ENCODE measurements at regions not wholly inside any gene's neighbourhood (a gene's known extent, or its start where the extent isn't known, plus 50 kb on each side); places are given as distances from the start of the nearest gene placed in this dataset.

DNA sequence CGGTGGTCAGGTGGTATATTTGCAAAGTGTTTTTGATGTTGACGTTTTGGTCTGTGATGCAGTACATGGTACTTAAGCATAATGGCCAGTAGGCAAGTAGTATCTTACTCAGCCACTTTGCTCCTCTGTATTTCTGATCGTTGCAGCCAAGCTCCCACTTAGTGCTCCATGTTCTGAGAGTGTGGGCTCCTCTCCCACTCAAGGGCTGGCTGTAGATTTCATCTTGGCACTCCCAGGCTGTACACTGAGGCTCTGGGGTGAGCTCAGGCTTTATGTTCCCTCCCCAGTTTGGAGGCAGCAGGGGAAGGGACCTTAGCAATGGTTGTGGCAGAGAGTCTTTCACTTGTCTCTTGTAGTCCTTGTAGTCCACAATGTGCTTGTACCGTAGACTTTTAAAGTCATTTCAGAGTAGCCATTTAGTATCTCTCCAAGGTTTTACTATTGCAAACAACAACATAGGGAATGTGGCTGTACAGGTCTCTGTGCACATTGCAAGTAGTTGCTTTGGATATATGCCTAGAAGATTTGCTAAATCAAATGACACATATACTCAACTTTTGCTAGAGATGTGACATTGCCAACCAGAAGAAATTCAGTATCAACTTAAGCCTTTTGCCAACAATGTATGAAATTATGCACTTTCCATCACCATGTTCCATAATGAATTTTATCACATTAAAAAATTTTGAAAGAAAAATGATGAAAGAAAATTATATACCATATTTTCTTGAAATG, 304.3 kb upstream of the CTNND2 start:
- H3K4me1 ChIP-seq (ENCODE audit: control insufficient read depth, insufficient read depth, low read length, unreplicated experiment), result no peaks in the 10 kb centered on the region
- H3K4me3 ChIP-seq (ENCODE audit: low read depth, low read length), result no peak overlapping the region
- H3K36me3 ChIP-seq (ENCODE audit: insufficient read depth, low read length), result no peaks in the 10 kb centered on the region
- H3K27me3 ChIP-seq (ENCODE audit: insufficient read depth, low read length), result no peaks in the 10 kb centered on the region
- H2AFZ ChIP-seq (ENCODE audit: low read length, unreplicated experiment), result no peak overlapping the region
- no peaks in the 10 kb centered on the region for H3K79me2 ChIP-seq (ENCODE audit: control insufficient read depth, insufficient read depth, low read length, unreplicated experiment)
- H3K27ac ChIP-seq (ENCODE audit: low read depth, low read length), result no peak overlapping the region

DNA sequence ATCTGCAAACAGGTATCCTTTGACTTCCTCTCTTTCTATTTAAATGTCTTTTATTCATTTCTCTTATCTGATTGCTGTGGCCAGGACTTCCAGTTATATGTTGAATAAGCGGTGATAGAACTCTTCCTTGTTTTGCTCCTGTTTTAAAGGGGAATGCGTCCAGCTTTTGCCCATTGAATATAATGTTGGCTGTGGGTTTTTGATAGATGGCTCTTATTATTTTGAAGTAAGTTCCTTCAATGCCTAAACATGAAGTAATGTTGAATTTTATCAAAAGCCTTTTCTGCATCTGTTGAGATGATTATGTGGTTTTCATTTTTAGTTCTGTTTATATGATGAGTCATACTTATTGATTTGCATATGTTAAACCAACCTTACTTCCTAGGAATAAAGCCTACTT, 300.5 kb upstream of the CTNND2 start:
- no peak overlapping the region for H3K4me3 ChIP-seq (ENCODE audit: low read depth, low read length)
- no peak overlapping the region for H3K27ac ChIP-seq (ENCODE audit: low read depth, low read length)
- no peaks in the 10 kb centered on the region for H3K4me1 ChIP-seq (ENCODE audit: control insufficient read depth, insufficient read depth, low read length, unreplicated experiment)
- no peaks in the 10 kb centered on the region for H3K79me2 ChIP-seq (ENCODE audit: control insufficient read depth, insufficient read depth, low read length, unreplicated experiment)
- no peak overlapping the region for H2AFZ ChIP-seq (ENCODE audit: low read length, unreplicated experiment)
- H3K36me3 ChIP-seq (ENCODE audit: insufficient read depth, low read length), result no peaks in the 10 kb centered on the region
- H3K27me3 ChIP-seq (ENCODE audit: insufficient read depth, low read length), result no peaks in the 10 kb centered on the region

DNA sequence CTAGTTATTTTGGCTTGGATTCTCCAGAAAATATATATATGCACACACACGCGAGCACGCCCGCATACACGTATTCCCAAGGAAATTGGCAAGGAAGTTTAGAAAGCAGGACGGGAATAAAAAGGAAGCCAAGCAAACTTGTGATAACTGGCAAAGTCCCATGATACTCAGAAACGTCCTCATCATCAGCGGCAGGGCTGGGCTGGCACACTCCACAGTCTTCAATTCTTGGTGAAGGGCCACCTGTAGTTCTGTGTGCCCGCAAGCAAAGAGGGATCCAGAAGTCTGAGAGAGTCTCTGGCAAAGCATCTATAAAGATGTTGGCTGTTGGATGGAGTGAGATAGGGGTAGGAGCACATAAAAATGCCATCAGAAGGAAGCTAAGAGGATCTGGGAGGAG, 289.3 kb upstream of the CTNND2 start:
- no peaks in the 10 kb centered on the region for H3K36me3 ChIP-seq (ENCODE audit: insufficient read depth, low read length)
- H3K4me3 ChIP-seq (ENCODE audit: low read depth, low read length), result no peak overlapping the region
- no peaks in the 10 kb centered on the region for H3K79me2 ChIP-seq (ENCODE audit: control insufficient read depth, insufficient read depth, low read length, unreplicated experiment)
- H3K27ac ChIP-seq (ENCODE audit: low read depth, low read length), result no peak overlapping the region
- H3K4me1 ChIP-seq (ENCODE audit: control insufficient read depth, insufficient read depth, low read length, unreplicated experiment), result no peaks in the 10 kb centered on the region
- no peak overlapping the region for H2AFZ ChIP-seq (ENCODE audit: low read length, unreplicated experiment)
- no peaks in the 10 kb centered on the region for H3K27me3 ChIP-seq (ENCODE audit: insufficient read depth, low read length)

DNA sequence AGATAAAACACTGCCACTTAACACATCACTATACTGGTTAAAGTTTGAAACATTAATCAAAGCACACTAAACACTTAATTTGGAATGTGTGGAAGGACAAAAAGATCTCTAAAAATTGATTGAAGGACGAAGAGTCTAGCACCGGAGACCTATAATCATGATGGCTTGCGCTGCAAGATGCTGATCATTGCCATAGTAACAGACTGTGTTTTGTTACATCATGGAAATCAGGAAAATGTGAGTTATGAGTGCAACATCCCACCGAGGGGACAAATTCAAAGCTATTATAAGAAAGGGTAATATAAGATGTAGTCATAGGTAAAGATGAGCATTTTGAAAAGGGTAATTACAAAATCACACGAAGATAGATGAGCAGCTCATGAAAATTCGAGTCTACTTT, 278.8 kb upstream of the CTNND2 start:
- no peaks in the 10 kb centered on the region for H3K36me3 ChIP-seq (ENCODE audit: insufficient read depth, low read length)
- no peaks in the 10 kb centered on the region for H3K4me1 ChIP-seq (ENCODE audit: control insufficient read depth, insufficient read depth, low read length, unreplicated experiment)
- H3K27me3 ChIP-seq (ENCODE audit: insufficient read depth, low read length), result no peaks in the 10 kb centered on the region
- H3K4me3 ChIP-seq (ENCODE audit: low read depth, low read length), result no peak overlapping the region
- no peaks in the 10 kb centered on the region for H3K79me2 ChIP-seq (ENCODE audit: control insufficient read depth, insufficient read depth, low read length, unreplicated experiment)
- H3K27ac ChIP-seq (ENCODE audit: low read depth, low read length), result no peak overlapping the region
- no peak overlapping the region for H2AFZ ChIP-seq (ENCODE audit: low read length, unreplicated experiment)

DNA sequence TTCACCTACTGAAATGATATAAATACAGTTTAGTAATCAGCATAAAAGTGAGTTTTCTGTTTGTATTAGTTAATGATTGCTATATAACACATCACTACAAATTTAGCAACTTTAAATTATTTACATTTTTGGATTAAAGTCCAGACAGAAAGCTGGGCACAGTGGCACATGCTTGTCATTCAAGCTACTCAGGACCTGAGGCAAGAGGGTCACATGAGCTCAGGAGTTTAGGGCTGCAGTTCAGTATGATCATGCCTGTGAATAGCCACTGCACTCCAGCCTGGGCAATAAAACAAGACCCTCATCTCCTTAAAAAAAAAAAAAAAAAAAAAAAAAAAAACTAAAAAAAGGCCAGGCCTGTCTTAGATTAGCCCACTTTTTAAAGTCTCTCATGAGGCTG, 273.6 kb upstream of the CTNND2 start:
- H3K4me3 ChIP-seq (ENCODE audit: low read depth, low read length), result no peak overlapping the region
- H3K79me2 ChIP-seq (ENCODE audit: control insufficient read depth, insufficient read depth, low read length, unreplicated experiment), result no peaks in the 10 kb centered on the region
- no peaks in the 10 kb centered on the region for H3K27me3 ChIP-seq (ENCODE audit: insufficient read depth, low read length)
- no peaks in the 10 kb centered on the region for H3K36me3 ChIP-seq (ENCODE audit: insufficient read depth, low read length)
- no peaks in the 10 kb centered on the region for H3K4me1 ChIP-seq (ENCODE audit: control insufficient read depth, insufficient read depth, low read length, unreplicated experiment)
- no peak overlapping the region for H2AFZ ChIP-seq (ENCODE audit: low read length, unreplicated experiment)
- no peak overlapping the region for H3K27ac ChIP-seq (ENCODE audit: low read depth, low read length)

DNA sequence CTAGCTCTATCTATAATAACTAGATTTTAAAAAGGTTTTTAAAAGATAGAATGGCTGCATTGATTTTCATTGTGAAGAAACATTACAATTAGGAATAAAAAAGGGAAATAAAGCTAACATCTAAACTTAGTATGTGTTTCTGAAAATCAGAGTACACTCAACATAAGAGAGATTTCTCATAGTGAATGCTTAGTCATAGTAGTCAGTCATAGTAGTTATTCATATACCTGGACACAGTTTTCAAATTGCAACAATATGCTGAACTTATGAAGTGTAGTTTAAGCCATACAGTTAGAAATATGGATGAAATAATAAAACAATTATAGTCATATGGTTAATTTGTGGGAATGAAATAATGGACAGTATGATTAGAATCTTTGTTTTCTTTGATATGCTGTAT, 273.0 kb upstream of the CTNND2 start:
- Histone ChIP-seq H3K4me3 (ENCODE audit: low read depth, low read length) (no peak overlapping the region), H3K27me3 (ENCODE audit: insufficient read depth, low read length) (no peaks in the 10 kb centered on the region), H2AFZ (ENCODE audit: low read length, unreplicated experiment) (no peak overlapping the region), H3K36me3 (ENCODE audit: insufficient read depth, low read length) (no peaks in the 10 kb centered on the region), H3K79me2 (ENCODE audit: control insufficient read depth, insufficient read depth, low read length, unreplicated experiment) (no peaks in the 10 kb centered on the region), H3K4me1 (ENCODE audit: control insufficient read depth, insufficient read depth, low read length, unreplicated experiment) (no peaks in the 10 kb centered on the region), H3K27ac (ENCODE audit: low read depth, low read length) (no peak overlapping the region)

DNA sequence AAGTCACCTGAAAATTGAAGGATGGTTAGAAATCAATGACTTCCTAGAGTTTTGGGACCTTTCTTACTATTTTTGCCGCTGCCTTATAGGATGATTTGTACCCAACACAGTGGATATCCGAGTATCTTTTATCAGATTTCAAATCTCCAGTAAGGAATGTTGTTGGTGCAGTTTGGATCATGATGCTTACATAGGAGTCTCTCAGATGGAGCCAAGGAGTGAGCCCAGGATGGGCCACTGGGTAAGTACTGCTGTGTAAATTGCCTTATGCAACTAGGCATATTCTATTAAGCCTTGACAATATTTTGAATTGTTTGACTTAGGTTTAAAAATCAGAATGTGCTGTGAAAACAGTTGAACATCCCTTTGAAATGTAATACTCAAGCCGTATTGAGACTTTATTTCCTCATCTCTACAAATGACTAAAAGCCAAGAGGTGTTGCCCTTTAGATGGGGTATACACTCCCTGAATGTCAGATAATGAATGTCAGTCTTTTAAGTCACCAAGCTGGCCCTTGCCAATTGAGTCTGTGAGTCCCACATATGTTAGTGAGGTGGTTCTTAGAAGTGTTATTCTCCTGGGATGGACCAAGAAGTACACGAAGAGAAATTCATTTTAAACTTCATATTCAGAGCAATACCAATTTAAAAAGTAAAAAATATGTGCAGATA, 271.8 kb upstream of the CTNND2 start:
- H3K27me3 ChIP-seq (ENCODE audit: insufficient read depth, low read length), result no peaks in the 10 kb centered on the region
- H3K4me3 ChIP-seq (ENCODE audit: low read depth, low read length), result no peak overlapping the region
- no peak overlapping the region for H2AFZ ChIP-seq (ENCODE audit: low read length, unreplicated experiment)
- no peaks in the 10 kb centered on the region for H3K36me3 ChIP-seq (ENCODE audit: insufficient read depth, low read length)
- H3K27ac ChIP-seq (ENCODE audit: low read depth, low read length), result no peak overlapping the region
- H3K4me1 ChIP-seq (ENCODE audit: control insufficient read depth, insufficient read depth, low read length, unreplicated experiment), result no peaks in the 10 kb centered on the region
- no peaks in the 10 kb centered on the region for H3K79me2 ChIP-seq (ENCODE audit: control insufficient read depth, insufficient read depth, low read length, unreplicated experiment)

DNA sequence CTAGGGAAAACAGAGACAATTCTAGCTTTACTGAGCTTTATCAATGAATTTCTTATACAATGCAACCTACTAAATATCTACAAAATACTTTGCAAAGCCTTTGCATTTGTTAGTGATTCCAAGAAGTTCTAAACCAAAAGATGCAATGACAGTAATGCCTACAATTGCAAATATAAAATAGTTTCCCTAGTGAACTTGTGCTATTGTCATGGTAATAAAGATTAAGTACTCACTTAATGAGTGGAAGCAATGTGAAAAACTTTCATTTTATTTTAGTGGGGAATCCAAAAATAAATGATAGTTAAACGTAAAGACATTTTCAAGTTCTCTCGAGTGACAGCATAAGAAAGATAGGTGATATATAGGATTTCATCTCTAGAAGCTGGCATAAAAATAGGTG, 270.5 kb upstream of the CTNND2 start:
- Histone ChIP-seq H3K79me2 (ENCODE audit: control insufficient read depth, insufficient read depth, low read length, unreplicated experiment) (no peaks in the 10 kb centered on the region), H3K4me3 (ENCODE audit: low read depth, low read length) (no peak overlapping the region), H3K27me3 (ENCODE audit: insufficient read depth, low read length) (no peaks in the 10 kb centered on the region), H3K36me3 (ENCODE audit: insufficient read depth, low read length) (no peaks in the 10 kb centered on the region), H3K4me1 (ENCODE audit: control insufficient read depth, insufficient read depth, low read length, unreplicated experiment) (no peaks in the 10 kb centered on the region), H2AFZ (ENCODE audit: low read length, unreplicated experiment) (no peak overlapping the region), H3K27ac (ENCODE audit: low read depth, low read length) (no peak overlapping the region)

DNA sequence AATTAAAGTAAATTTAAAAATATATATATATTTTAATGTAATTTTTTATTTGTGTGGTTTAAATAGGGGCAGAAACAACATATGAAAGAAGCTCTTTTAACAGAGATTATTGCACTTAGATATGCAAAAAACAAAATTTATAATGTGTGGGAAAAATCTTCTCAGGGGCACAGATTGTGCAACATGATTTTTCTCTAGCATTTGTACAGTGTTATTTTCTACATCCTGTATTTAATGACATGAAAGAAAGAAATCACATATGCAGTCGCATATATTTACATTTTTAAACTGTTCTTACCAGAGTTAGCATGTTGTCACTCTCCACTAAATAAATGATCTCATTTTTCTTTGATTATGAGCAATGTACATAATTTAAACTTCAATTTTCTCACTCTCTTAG, 265.3 kb upstream of the CTNND2 start:
- Histone ChIP-seq H3K27ac (ENCODE audit: low read depth, low read length) (no peak overlapping the region), H3K79me2 (ENCODE audit: control insufficient read depth, insufficient read depth, low read length, unreplicated experiment) (no peaks in the 10 kb centered on the region), H3K4me3 (ENCODE audit: low read depth, low read length) (no peak overlapping the region)

DNA sequence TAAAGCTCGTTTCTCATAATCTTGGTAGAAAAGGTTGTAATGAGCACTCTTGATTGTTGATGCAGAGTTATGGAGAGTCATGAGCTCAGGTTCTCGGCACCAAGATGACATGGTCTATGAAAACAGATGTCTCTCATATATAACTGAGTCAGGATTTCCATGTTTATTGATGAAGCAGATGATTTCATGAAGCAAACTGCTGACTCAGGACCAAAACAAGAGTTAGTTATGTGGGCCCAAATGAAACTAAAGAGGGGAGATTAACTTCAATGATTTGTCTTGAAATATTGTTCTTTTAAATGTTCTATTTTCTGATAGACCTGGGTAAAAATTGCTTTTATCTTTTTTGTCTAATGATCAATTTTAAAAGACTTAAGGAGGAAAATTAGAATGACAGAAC, 258.6 kb upstream of the CTNND2 start:
- no peak overlapping the region for H2AFZ ChIP-seq (ENCODE audit: low read length, unreplicated experiment)
- no peaks in the 10 kb centered on the region for H3K27me3 ChIP-seq (ENCODE audit: insufficient read depth, low read length)
- H3K27ac ChIP-seq (ENCODE audit: low read depth, low read length), result no peak overlapping the region
- H3K4me1 ChIP-seq (ENCODE audit: control insufficient read depth, insufficient read depth, low read length, unreplicated experiment), result no peaks in the 10 kb centered on the region
- no peak overlapping the region for H3K4me3 ChIP-seq (ENCODE audit: low read depth, low read length)
- no peaks in the 10 kb centered on the region for H3K36me3 ChIP-seq (ENCODE audit: insufficient read depth, low read length)
- H3K79me2 ChIP-seq (ENCODE audit: control insufficient read depth, insufficient read depth, low read length, unreplicated experiment), result no peaks in the 10 kb centered on the region

More for the DNA sequence above, 265.3 kb upstream of the CTNND2 start:
- Histone ChIP-seq H3K4me1 (ENCODE audit: control insufficient read depth, insufficient read depth, low read length, unreplicated experiment) (no peaks in the 10 kb centered on the region), H3K36me3 (ENCODE audit: insufficient read depth, low read length) (no peaks in the 10 kb centered on the region), H2AFZ (ENCODE audit: low read length, unreplicated experiment) (no peak overlapping the region), H3K27me3 (ENCODE audit: insufficient read depth, low read length) (no peaks in the 10 kb centered on the region)

DNA sequence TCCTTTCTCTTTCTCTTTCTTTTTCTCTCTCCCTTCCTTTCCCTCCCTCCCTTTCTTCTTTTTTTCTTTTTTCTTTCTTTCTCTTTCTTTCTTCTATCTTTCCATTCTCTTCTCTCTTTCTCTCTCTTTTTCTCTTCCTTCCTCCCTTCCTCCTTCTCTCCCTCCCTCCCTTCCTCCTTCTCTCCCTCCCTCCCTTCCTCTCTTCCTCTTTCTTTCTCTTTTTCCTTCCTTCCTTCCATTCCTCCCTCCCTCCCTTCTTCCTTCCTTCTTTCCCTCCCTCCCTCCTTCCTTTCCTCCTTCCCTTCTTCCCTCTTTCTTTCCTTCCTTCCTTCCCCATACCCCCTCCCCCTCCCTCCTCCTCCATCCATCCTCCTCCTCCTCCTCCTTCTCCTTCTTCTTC, 243.3 kb upstream of the CTNND2 start:
- H3K27ac ChIP-seq (ENCODE audit: low read depth, low read length), result no peak overlapping the region
- no peaks in the 10 kb centered on the region for H3K36me3 ChIP-seq (ENCODE audit: insufficient read depth, low read length)
- no peaks in the 10 kb centered on the region for H3K79me2 ChIP-seq (ENCODE audit: control insufficient read depth, insufficient read depth, low read length, unreplicated experiment)
- no peak overlapping the region for H3K4me3 ChIP-seq (ENCODE audit: low read depth, low read length)
- no peaks in the 10 kb centered on the region for H3K27me3 ChIP-seq (ENCODE audit: insufficient read depth, low read length)
- H2AFZ ChIP-seq (ENCODE audit: low read length, unreplicated experiment), result no peak overlapping the region
- H3K4me1 ChIP-seq (ENCODE audit: control insufficient read depth, insufficient read depth, low read length, unreplicated experiment), result no peaks in the 10 kb centered on the region

Measured in ACC112 (cell line).